C4-2B (cell line): ENCODE measurements at regions not wholly inside any gene's neighbourhood (a gene's known extent, or its start where the extent isn't known, plus 50 kb on each side); places are given as distances from the start of the nearest gene placed in this dataset.

Experiments
- H3K27ac ChIP-seq: fragments of 450-650 bp; 2 replicates; pipeline ENCODE4 v1.5.1; 2017
- ZFX ChIP-seq: fragments of 450-650 bp; IDR thresholded peaks from 2 replicates; pipeline ENCODE4 v1.6.1; 2017
- TF ChIP-seq, protein P1 (sequence below): fragments of 450-650 bp; conservative IDR thresholded peaks from 2 replicates; pipeline ENCODE4 v1.5.1; 2017; ENCODE audit warnings: mild to moderate bottlenecking

DNA sequence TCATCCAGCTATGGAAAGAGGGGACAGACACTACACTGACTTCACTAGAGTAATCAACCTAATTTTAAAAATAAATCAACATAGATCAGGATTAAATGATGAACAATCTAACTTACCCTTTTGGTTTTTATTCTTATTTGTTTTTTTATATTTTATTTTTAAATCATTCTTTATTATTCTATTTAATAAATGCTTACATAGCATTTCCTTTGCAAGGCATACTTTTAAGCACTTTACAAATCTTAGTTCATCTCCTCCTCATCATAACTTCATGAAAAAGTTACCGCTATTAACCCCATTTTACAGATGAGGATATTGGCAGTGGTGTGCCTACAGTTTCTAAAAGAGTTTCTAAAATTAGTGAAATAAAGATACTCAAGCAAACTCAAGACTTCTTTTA, 380.6 kb downstream of the TBC1D4 start:
- H3K27ac ChIP-seq = no peak overlapping the region

DNA sequence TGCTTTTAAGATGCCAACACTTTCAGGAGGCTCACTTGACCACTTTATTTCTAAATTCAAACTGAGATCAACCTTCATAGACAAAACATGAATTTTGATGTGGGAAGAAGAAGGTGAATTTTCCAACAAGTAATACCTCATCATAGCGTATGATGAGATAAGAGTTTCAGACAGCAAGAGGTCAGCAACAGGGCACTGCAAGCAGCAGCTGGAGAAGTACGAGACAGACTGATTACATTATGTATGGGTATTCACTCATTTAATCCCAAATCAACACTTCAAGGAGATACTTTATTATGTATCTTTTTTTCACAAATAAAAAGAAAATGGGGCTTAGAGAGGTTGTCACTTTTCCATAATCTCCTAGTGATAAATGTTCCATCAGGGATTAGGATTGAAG, 389.8 kb downstream of the TBC1D4 start:
- H3K27ac ChIP-seq = no peak overlapping the region
- TF ChIP-seq ZFX = no peak
- TF ChIP-seq, protein P1, sequence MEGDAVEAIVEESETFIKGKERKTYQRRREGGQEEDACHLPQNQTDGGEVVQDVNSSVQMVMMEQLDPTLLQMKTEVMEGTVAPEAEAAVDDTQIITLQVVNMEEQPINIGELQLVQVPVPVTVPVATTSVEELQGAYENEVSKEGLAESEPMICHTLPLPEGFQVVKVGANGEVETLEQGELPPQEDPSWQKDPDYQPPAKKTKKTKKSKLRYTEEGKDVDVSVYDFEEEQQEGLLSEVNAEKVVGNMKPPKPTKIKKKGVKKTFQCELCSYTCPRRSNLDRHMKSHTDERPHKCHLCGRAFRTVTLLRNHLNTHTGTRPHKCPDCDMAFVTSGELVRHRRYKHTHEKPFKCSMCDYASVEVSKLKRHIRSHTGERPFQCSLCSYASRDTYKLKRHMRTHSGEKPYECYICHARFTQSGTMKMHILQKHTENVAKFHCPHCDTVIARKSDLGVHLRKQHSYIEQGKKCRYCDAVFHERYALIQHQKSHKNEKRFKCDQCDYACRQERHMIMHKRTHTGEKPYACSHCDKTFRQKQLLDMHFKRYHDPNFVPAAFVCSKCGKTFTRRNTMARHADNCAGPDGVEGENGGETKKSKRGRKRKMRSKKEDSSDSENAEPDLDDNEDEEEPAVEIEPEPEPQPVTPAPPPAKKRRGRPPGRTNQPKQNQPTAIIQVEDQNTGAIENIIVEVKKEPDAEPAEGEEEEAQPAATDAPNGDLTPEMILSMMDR = no peak

More for the DNA sequence above, 380.6 kb downstream of the TBC1D4 start:
- TF ChIP-seq, protein P1 = no peak

DNA sequence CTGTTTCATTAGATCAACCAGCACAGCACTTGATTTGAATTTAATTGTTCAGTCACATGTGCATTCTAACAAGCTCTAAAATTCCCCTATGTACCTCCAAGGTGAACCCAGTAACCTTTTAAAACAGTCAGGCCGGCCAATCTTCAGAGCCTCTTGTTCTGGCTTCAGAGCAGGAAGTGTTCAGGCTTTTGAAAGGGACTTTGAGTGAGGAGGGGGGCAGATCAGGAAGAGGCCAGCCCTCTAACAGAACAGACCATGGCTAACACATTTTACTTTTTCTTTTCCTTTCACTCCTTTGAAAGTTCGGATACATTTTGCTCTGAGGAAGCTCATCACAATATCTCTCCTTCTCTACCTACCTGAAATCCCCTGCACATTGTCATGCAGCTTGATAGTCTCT, 390.3 kb downstream of the TBC1D4 start:
- TF ChIP-seq ZFX = no peak
- TF ChIP-seq, protein P1 = no peak
- H3K27ac ChIP-seq = no peak overlapping the region

DNA sequence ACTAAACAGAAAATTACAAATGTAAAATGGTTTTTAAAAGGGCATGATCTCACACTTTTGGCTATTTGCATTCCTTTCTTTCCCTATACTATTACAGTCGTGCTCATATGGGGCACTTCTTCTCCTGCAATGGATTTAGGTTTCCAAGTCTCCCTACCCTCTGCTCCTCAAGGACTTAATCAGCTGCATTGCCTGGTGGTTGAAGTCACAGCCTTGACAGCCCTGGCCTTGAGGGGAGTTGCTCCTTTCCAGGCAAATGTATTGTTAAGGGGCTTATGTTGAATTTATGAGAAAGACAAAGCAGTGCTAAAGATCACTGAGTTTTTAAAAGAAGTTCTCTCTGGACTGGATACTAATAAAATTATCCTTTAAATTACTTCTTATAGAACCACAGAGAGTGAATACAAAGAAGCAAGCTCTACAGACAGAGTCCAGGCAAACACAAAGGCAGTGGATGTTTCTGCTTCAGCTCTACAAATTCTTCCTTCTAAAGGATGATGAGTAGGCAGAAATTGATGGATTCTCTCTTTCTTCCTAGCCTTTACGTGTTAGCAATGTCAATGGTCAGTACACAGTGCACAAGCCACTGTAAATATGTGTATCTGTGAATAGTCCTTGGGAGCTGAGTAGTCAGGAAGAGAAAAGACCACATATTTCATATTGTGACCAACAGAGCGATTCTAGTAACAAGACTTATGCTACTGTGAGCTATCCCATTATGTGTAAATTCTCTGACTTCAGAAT, 390.9 kb downstream of the TBC1D4 start:
- no peak for TF ChIP-seq ZFX
- TF ChIP-seq, protein P1 = no peak
- H3K27ac ChIP-seq = no peak overlapping the region

DNA sequence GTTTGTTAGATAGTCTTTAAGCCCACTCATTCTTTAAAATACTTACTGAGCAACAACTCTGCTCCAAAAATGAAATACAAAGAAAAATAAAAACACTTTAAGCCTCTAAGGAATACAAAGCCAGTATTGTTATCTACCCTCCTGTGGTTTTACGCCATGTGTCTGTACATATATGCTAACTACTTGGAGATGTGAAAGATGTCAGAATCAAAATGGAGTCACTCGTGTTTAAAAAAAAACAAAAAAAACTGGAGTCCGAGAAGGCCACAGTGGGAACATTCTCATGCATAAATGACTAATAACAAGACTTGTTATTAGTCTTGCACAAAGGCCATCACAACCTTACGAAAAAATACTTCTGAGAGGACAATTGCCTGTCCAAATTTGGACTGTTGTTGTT, 393.1 kb downstream of the TBC1D4 start:
- H3K27ac ChIP-seq = no peak overlapping the region
- TF ChIP-seq, protein P1 = no peak
- no peak for TF ChIP-seq ZFX

DNA sequence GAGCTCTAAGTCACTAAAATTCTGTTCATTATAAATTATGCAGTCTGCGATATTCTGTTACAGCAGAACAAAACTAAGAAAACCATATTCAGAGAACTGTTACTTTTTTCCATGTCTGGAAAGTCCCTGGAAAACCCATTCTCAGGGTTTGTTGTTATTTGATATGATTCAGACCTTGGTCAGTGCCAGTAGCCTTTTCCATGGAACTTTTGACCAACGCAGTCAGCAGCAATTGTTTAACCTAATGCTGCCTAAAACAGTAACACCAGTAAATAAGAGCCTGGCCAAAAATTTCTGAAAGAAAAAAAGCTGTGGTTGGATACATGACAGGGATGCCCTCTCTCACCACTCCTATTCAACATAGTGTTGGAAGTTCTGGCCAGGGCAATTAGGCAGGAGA, 402.7 kb downstream of the TBC1D4 start:
- TF ChIP-seq, protein P1 = no peak
- no peak for TF ChIP-seq ZFX
- no peak overlapping the region for H3K27ac ChIP-seq

DNA sequence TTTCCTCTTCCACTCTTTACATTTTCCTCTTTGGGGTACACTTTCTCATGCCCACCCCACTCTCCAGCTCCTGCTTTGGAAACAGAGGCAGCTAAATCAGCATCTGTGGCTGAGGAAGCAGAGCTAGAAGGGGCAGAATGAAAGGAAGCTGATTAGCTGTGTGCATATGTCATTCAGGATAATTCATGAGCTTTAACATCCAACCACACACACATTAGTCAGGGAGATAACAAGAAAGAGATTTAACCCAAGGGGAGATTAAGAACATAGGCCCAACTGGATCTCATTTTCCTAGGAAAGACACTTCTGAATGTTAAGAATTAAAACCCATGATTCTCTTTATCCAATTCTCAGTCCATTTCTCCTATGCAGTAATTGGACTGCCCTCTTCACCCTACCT, 405.5 kb downstream of the TBC1D4 start:
- no peak for TF ChIP-seq ZFX
- TF ChIP-seq, protein P1 = no peak

More for the DNA sequence above, 405.5 kb downstream of the TBC1D4 start:
- H3K27ac ChIP-seq = no peak overlapping the region
